CD4-positive, alpha-beta T cell treated with Interleukin-15 for 4 hours (primary cell): ENCODE measurements at regions not wholly inside any gene's neighbourhood (a gene's known extent, or its start where the extent isn't known, plus 50 kb on each side); places are given as distances from the start of the nearest gene placed in this dataset.

Source experiments
- DNase-seq: peaks from one replicate; pipeline ENCODE4 v3.0.0-alpha.2; 2020; ENCODE audit warnings: low spot score

DNA sequence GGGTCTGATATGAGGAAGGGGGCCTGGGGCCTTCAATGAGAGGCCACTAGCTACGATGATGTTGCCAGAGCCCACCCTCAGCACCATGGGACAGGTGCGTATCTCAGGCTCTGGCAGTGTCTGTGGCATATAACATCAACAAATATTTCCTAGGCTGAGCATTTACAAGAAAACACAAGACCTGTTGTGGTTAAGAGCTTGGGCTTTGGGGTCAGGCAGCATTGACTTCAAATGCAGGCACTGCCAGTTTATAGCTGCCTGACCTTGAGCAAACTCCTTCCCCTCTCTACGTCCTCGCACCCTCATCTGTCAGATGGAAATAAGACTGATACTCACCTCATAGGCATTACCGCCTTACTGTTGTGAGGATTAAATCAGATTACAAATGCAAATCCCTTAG is 156.0 kb downstream of the KATNAL1 start:
- DNase-seq, result no peak

DNA sequence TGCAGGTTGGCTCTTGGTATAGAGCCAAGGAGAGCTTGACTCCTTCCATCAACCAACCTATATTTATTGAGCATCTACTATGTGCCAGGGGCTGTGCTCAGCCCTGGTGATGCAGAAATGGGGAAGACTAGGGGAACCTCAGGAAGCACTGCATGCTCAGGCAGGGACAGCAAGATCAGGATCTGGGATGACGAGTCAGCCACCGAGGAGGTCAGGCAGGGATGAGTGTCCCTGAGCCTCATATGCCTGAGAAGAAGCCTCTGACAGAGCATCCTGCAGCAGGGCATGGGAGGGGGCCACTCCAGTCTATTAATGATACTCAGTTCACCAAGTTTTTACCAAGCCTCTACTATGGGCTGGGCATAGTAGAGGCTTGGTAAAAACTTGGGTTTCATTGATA is 158.1 kb downstream of the KATNAL1 start:
- no peak for DNase-seq

DNA sequence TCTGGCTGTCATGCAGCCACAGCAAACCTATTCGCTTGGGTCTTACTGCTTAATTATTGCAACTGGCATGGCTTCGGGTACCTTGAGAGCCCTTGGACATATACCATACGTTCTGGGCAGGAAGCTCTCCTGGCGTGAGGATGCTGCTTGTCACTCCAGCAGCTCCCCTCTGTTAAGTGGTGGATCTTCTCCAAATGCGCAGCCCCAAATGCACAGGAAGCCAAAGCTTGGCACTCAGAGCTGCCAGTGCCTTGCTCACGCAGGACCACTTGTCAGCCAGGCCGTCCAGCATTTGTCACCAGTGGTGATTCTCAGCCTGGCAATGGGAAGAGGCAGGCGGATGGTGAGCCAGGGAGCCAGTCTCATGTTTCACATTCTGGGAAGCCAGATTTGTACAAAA is 158.6 kb downstream of the KATNAL1 start:
- no peak for DNase-seq

DNA sequence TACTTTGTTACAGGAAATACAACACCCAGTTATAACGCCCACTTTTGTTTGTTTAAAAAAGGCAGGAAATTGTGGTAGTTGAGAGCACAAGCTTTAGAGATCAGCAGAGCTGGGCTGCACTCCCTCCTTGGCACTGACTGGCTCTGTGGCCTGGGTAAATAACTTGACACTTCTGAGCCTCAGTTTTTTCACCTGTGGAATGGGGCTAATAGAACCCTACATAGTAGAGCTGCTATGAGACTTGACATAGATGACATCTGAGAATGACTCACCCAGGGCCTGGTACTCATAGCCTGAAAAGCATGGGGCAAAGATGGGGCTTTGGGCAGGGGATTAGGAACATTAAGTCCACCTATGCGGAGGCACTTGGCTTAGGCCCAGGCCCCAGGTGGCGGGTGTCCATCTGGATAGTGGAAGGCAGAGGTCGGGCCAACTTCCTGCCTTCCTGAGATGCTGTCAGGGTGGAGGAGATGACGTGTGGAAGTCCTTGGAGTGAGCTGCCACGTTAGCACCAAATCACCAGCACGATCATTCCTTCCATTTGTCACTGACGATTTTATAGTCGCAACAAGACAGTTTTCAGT is 159.1 kb downstream of the KATNAL1 start:
- peak; percentile 77 for DNase-seq

DNA sequence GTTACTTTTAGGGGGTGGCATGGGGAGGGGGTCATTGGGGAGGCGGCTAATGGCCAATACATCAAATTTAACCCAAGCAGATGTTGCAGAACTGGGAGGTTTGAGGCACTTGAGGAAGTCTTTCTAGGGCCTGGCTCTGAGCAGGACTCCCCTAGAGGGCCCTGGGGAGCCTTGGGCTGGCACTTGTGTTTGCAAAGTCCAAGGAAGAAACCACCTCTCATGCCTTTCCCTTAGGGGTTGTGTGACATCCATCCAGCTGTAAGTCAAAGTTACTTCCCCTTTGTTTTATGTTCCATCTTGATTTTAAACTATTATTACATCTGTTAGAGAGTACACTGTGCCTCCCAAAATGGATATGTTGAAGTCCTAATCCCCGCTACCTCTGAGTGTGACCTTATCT is 159.9 kb downstream of the KATNAL1 start:
- no peak for DNase-seq

DNA sequence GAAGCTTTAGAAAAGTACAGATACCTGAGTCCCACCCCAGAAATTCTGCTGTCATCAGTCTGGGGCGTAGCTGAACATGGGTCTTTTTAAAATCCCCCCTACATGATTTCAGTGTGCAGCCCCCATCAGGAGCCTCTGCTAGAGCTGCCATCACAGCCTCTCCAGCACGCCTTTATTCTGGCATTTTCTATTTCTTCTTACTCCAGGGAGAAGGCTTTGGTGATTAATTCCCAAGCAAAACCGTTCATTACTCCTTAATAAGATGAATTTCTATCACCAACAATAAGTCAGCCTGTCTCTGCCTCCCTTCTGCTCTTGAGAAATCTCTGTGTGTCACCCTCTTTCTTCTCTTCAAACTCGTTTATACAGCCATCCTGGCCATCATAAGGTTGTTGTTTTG is 160.3 kb downstream of the KATNAL1 start:
- no peak for DNase-seq

DNA sequence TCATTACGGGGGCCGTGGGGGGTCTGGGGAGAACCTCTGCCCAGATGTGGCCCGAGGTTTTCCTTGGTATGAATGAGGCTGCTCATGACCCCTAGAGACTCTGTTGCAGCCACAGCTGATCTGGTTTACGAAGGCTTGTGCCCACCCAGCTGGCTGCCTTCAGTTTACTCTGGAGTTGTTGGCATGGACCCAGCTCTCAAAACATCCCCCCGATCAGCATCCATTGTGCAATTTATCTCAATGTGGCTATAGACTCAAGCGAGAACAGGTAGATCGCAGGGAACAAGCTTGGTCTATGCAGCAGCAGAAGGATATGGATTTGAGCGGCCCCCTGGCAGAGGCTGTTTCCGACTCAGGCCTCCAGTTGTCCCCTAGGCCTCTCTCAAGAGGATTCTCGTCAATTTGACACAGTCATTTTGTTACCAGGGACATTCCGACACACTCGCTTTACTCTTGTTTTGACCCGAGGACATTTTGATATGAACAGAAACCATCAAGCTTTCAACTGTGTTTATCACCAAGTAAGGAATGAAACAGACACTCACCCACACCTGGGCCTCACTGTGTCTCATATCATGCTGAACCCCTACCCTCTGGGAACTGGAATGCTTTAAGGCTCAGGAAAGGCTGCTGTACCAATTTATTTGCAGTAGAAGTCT is 161.5 kb downstream of the KATNAL1 start:
- DNase-seq, result no peak

DNA sequence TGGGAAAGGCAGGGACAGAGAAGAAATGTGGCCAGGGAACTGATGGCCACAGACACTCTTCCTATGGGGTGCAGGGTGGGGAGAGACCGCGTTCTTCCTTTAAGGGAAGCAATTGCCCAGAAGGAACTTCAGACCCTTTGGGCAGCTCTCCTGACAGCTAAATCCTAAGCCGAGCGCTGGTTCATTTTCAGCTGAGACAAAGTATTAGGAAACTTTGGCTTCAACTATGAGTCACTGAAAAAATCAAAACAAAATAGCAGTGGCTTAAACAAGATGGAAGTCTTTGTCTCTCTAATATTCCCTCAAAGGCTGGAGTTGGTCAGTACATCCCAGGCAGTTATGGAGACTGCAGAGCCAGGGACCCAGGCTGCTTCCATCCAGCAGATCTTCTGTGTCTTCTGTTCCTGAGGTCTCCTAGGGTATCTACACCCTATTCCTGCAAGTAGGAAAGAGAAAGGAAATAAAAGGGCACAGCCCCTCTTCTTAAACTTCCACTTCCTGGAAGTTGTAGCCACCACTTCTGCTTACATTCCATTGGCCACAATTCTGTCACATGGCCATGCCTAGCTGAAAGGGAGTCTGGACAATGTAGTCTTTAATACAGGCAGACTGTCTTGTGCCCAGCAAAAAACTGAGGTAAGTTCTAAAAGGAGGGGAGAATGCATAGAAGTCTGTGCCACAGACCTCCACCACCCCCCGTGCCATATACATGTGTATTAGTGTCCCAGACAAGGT is 163.5 kb downstream of the KATNAL1 start:
- no peak for DNase-seq

DNA sequence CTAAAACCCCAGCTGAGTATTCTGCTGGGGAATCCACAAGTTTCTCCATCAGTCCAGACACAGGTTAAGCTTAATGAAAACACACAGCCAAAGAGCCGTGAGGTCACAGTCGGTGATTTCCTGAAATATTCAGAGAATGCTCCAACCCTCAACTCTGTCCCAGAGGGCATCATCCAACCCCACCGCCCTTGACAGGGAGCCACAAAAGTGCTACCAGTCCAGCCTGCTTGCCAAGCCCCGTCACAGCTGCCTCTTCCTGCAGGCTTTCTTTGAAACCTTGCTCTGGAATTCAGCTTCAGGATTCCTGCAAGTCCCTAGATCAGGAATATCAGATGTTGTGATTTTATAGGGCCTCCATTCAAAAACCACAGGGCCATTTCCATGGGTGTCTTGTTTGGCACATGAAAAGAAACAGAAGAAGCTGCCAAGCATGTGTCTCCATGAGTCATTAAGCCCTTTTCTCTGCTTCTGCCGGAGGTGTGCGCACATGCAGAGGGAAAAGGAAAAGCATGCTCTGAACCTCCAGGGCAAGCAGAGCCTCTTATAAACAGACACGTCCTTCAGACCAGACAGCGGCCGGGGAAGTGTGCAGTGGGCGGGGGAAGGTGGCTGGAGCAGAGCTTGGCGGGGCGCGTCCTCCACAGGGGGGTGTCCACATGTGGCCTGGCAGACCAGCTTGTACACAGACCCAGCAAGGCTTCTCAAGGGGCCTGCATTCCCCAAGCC is 164.7 kb downstream of the KATNAL1 start:
- peak; percentile 41 for DNase-seq

DNA sequence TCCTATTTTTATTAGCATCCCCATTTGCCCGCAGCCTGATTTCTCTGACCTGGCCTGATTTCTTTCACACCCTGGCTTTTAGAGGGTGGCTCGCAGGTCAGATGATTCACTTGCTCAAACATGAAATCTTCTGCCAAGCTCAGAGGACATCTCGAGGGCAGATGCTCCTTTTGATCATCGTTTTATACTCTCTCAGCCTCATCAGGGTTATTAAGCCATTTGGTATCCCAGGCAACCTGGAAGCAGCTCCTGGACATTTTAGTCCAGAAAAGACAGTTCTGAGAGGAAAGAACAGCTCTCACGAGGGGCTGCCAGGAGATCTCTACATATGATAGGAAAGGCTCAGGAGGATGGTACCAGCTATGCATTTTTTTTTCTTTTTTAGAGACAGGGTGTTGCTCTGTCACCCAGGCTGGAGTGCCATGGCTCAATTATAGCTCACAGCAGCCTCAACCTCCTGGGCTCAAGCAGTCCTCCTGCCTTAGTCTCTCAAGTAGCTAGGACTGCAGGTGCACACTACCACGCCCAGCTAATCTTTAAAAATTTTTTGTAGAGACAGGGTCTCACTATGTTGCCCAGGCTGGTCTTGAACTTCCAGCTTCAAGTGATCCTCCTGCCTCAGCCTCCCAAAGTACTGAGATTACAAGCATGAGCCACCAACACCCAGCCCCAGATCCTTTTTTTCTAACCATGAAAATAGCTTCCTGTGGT is 165.4 kb downstream of the KATNAL1 start:
- DNase-seq, result no peak

DNA sequence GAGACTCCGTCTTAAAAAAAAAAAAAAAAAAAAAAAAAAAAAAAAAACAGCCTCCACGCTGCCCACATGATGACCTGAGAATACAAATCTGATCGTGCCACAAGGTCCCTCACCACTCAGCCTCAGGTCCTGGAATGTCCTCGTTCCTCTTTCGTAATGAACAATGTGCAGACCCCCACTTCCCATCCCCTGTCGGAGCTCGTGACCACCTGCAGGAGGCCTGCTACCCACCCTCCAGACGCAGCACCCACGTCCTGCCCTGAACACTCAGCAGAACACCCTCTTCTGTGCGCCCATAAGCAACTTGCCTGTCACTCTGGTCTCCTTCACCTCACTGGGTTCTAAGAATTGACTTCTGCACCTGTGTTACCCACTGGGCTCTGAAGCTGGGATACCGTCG is 166.4 kb downstream of the KATNAL1 start:
- no peak for DNase-seq

DNA sequence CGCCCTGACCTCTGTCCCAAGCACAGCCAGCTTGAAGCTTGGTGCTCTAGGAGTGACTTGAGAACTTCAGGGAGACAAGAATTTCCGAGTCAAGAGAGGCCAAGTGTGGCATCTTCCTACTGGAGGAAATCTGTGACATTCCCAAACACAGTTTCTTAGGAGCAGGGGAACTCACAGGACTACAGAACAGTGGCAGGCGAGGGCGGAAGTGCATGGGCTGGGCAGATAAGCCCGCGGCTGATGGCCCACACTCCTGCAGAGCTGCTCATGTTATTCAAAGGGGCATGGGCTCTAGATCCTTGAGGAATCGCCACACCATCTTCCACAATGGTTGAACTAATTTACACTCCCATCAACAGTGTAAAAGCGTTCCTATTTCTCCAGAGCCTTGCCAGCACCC is 168.8 kb downstream of the KATNAL1 start:
- no peak for DNase-seq

DNA sequence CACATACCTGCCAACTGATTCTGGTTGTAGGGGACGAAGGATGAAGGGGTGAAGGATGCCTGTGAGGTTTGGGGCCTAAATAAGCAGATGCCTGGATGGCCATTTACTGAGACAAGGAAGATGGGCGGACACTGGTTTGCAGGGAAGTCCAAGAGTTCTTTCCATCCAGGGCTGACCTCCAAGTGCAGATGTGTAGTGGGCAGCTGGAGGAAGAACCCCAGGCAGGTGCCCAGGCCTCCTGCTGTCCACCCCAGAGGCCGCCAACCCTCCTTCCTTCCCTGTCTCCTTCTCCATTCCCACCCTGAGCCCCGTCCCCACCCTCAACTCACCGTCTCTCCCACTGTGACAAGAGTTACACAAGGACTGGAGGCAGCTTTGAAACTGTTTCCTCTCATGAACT is 171.5 kb downstream of the KATNAL1 start:
- DNase-seq, result no peak

DNA sequence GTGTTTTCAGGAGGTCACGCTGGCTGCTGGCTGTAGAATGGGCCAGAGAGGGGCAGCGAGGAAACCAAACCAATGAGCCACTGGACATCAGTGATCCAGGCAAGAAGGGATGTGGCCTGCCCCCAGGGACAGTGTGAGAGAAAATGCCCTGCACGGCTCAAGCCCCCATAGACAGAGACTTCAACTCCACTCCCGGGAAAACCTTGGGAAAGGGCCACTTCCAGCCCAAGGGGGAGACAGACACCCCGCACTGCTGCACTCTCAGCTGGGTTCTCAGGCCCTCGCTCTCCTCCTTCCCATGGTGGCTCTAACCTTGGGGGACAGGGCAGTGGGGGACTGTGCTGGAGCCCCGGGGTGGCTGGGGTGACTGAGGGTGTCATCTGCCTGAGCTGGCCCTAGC is 172.0 kb downstream of the KATNAL1 start:
- DNase-seq, result no peak

DNA sequence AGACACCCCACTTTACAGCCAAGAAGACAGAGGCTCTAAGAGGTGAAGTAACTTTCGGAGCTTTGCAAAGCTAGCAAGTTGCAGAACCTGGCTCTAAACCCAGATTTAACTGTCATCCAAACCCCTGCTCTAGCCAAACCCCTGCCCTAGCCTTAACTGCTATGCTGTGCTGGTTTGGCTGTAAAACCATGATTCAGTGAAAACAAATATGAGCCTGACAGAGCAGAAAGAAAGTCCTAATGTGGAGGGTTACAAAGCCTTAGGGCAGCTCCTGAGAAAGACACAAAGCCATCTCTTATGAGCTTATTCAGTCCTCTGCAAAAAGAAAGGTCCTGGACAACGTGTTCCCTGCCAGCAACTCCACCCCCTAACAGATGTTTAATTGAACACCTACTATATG is 172.8 kb downstream of the KATNAL1 start:
- DNase-seq, result no peak

DNA sequence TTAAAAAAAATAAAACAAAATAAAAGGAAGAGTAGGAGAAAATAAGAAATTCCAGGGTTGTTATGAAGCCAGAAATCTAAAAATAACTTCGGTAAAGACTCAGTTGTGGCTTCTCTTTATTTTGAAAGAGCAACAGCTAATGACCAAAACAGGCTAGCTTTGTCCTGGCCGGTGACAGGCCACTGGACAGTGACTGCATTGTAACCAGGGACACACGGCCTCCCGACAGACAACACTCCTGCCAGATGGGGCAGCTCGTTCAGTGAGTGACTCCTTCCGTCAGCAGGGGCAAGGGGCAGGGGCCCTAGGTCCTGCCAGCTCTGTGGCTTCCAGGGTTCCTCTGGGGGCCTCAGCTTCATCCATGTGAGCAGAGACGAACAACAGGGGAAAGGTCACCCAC is 173.4 kb downstream of the KATNAL1 start:
- DNase-seq, result no peak

DNA sequence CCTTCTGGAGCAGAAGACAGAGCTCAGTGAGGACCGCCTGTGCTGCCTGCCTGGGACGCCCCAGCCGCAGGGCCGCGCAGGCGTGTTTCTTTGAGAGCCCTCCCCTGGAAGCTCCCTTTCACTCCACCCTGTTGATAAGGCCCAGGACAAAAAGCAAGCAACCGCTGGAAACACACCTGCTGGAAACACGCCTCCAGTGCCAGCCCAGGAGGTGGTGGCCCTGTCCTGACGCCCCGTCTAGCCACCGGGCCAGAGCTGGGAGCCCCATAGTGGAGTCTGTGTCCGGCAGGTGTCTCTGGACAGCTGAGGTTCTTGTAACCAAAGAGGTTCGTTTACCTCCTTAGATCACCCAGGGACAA is 173.8 kb downstream of the KATNAL1 start:
- no peak for DNase-seq

DNA sequence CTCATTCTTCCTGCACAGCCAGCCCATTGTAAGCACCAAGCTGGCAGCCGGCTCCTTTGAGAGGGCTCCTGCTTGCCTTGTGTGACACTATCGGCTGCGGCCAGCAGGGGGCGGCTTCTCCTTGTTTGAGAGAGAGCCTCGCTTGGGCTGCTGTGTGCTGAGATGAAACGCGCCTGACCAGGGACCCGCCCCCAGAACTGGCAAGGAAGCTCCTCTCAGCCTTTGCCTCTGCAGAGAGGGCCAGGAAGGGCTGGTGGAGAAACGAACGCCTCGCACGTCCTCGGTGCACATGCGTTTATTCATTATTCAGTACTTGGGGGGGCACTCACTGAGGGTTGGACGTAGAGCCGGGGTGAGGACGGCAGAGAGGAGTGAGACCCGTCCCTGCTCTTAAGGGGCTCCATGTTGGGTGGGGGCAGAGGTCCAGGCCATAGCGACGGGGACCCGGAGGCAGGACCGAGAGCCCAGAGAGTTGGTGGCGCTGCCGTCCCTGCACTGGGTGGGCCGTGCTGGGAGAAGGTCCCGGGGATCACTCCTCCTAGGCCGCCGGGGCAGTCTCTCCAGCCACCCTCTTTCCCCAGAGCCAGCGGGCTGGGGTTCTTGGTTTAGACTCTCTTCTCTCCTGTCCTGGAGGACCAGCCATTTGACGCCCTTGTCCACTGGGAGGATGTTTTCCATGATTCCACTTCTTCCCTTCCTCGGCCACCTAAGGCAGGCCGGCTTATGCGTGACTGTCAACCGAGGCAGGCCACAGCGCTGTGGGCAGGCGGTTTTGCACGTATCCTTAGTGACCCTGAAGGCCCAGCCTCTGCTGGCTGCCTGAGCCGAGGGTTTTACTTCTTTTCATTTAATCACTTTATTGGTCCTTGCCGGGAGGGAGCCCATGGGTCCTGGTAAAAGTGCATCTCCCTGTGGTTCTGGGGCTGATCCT is 174.5 kb downstream of the KATNAL1 start:
- peak; percentile 96 for DNase-seq

DNA sequence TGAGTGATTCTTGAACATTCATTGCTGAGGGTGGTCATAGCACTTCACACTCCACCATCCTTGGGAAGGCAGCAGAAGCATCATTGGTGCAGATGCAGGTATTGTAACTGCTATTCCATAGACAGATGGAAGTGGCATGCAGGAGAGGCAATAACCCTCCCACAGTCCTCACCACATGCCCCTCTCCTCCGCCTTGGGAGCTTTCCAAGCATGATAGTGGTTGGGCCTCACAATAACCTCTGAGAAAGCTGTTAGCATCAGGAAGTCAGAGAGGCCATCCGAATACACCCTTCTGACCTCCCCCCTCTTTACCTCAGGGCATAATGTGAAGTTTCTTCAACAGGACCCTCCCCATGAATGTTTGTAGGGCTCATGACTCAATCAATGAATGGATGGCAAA is 177.9 kb downstream of the KATNAL1 start:
- DNase-seq, result no peak

DNA sequence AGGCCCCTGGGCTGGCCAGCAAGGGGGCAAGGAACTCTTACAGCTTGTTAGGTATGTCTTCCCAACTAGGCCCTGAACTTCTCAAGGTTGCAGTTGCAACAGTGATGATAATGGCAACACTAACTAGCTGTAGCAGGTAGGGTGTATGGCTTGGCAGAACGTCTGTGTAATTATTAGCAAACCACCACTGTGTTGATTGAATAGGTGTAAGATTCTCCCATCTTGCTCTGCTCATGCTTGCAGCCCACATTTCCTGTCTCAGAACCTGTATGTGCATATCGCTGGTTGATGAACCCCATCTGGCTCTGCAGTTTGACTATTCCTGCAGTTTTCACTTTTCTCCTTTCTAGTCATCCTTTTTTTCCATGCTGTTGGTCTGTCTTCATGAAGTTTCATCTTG is 178.8 kb downstream of the KATNAL1 start:
- no peak for DNase-seq

DNA sequence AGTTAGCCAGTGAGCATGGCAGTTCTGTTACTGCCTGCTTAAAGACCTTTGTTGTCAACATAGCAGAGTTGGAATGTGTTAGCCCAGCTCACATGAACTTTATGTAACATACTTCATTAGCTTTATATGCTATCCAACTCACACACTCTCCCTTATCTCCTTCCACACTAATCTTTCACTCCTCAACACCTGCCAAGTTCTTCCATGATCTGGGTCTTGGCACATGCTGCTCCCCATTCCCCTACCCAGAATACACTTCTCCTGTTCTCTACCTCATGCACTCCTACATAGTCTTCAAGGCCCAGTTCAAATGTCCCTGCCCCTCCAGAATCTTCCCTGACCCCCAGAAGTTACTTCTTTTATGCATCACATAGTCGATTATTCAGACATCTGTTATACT is 179.3 kb downstream of the KATNAL1 start:
- DNase-seq, result no peak
